GM19193 (cell line): ENCODE measurements at regions not wholly inside any gene's neighbourhood (a gene's known extent, or its start where the extent isn't known, plus 50 kb on each side); places are given as distances from the start of the nearest gene placed in this dataset.

ENCODE experiments used
- POLR2A ChIP-seq: IDR thresholded peaks from 4 replicates; pipeline ENCODE4 v1.6.1; 2011; ENCODE audit not compliant: insufficient read depth, insufficient read length; ENCODE audit errors: extremely low read depth

DNA sequence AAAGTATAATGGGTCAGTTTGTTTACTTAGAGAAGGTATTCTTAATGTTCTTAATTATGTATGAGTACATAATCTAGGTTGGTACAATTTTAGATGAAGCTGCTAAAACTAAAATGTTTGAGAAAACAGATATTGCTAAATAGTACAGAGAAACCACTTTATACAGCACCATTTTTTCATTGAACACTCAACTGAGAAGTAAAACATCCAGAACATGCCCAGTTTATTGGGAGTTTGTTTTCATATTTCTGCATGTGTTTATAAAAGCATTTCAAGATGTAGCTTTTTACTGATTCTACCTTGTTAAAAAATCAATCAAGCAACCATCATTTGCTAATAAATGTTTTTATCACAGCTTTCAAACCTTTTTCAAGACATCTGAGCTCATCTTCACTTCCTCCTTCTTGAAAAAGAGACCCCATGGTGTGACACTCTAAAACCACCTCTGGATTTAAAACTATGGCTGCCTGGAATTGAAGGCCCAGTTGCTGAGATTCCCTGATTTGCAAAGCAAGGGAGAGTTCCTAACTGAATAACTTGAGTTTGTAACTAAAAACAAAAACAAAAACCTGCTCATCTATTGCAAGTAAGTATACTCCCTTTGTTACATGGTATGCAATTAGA, 585.9 kb downstream of the ZEB2 start:
- TF ChIP-seq POLR2A = no peak

DNA sequence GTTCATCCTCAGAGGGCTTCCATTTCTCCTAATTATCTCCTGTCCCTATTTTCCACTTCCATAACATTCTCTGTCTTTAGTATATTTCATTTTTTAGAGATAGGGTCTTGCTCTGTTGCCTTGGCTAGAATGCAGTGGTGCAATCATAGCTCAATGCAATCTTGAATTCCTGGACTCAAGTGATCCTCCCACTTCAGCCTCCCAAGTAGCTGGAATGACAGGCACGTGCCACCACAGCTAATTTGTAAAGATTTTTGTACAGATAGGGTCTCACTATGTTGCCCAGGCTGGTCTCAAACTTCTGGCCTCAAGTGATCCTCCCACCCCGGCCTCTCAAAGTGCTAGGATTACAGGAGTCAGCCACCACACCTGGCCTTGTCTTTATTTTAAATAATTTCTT, 589.0 kb downstream of the ZEB2 start:
- TF ChIP-seq POLR2A = no peak

DNA sequence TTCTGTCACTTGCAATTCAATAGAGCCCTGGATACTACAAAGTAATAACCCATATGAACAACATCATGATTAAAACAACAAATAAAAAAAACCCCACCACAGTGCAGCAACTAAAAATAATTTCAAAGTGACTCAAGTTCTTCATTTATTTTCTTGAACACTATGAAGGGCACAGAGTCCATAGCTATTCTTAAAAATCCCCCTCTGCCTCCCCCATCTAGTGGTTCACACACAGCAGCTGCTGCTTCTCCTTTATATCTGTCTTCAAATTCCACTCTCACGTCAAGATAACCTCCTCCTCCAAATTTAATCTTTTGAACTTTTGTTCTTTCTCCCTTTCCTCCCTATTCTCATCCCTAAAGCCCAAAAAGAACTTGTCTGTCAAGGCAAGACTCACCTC, 591.3 kb downstream of the ZEB2 start:
- TF ChIP-seq POLR2A = no peak

DNA sequence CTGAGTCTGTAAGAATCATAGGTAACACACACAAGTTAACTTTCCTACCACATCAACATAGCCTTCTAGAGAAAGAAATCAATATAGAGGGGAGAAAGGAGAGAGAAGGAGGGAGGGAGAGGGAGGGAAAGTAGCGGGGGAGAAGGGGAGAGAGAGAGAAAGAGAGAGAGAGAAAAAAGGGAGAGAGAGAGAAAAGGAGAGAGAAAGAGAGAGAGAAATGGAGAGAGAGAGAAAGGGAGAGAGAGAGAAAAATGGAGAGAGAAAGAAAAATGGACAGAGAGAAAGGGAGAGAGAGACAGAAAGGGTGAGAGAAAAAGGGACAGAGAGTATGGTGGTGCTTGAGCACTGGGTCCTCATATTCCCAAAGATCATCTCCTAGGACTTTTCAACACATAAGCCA, 591.7 kb downstream of the ZEB2 start:
- TF ChIP-seq POLR2A = no peak

DNA sequence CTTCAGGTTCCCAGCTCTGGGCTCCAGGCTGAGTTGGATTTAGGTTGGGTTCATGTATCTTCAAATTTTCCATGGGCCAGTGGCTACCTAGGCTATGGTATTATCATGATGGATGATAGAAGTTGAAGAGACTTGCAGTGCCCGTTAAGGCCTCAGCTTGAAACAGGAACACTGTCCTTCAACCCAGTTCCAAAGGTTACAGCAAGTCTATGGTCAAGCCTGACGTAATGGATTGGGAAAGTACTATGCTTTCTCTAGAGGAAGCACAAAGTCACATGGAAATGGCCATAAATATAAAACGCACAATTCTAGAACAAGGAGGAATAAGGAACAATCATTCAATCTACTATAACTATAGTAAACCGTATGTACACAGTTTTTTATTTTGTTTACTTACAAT, 593.2 kb downstream of the ZEB2 start:
- TF ChIP-seq POLR2A = no peak

DNA sequence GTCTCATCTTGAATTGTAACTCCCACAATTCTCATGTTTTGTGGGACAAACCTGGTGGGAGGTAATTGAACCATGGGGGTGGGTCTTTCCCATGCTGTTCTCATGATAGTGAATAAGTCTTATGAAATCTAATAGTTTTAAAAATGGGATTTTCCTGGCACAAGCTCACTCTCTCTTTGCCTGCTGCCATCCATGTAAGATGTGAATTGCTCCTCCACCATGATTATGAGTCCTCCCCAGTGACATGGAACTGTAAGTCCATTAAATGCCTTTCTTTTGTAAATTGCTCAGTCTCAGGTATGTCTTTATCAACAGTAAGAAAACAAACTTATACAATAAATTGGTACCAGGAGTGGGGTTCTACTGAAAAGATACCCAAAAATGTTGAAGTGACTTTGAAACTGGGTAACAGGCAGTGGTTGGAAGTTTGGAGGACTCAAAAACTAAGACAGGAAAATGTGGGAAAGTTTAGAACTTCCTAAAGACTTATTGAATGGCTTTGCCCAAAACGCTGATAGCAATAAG, 601.4 kb downstream of the ZEB2 start:
- no peak for TF ChIP-seq POLR2A

DNA sequence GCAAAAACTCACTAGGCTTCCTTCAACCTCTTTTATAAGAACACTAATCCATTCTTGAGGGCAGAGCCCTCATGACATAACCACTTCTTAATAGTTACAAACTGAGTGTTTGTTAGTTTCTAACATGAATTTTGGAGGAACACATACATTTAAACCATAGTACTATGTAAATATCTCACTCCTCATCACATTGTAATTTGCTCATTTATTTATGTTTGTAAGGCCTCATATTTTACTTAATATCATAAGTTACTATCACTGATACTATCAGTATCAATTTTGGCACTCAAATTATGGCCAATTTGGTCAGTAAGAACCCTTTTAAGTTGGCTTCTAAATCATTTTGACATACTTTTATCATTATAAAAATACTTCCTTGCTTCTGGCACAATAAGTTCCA, 603.1 kb downstream of the ZEB2 start:
- no peak for TF ChIP-seq POLR2A

DNA sequence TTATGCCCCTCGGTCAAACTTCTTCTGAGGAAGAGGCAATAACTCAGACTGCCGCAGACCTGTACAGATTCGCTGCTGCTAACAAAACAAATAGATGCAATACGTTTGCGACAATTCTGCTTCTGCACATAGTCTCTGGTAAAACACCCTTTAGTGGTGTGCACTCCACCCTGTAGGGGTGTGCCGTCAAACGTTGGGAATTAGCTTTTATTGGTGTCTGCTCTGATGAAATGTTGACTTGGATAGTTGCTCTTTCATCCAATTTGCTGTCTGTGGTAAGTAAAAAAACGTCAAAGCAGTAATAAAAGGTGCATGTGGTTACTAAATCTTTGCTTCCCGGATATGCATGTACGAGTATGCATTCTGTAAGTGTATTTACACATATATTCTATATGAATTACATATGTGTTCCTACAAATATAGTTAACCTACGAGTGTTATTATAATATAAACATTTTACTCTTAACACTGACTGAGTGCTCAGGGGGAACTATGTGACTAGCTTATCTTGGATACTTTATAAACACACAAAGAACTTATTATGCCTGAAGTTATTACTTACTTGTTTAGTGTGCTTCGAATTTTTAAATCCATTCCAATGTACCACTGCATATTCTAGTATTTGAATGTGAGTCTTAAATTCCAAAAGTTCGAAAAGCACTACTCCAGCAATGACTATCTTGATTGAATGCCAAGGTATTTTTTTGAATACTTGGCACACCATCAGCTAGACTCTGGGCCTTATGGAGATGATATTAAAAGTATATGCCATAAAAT, 610.2 kb downstream of the ZEB2 start:
- no peak for TF ChIP-seq POLR2A

DNA sequence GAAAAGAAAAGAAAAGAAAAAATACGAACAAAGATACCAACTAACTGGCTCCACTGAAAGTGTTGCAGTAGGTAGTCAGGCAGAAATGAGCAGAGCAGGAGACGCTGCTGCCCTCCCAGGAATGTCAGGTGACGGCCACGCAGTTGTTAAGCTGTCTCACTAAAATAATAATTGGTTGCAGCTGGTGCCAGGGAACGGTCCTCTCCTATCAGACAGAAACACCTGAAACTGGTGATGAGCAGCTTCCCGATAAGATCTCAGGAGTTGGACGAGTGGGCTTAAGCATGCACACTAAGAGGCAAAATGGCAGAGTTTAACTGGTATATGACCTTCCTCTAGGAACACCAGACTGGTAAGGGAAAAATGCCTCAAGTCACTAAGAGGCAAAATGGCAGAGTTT, 611.1 kb downstream of the ZEB2 start:
- no peak for TF ChIP-seq POLR2A

DNA sequence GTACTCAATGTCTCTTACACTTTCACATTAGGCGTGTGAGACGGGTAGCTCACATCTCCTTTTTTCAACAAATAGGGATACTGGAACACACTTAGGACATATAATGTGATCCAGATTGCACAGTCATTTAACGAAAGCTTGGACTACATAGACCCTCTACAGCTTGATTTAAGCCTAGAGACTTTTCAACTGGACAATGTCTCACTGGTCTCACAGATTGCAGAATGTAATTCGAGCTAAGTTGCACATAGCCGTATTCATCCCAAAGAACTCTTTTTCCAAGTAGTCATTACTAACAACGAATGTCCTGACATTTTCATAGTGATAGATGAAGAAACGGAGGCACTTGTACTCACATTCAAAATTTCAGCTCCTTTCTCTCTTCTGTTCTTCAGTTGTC, 612.1 kb downstream of the ZEB2 start:
- no peak for TF ChIP-seq POLR2A

DNA sequence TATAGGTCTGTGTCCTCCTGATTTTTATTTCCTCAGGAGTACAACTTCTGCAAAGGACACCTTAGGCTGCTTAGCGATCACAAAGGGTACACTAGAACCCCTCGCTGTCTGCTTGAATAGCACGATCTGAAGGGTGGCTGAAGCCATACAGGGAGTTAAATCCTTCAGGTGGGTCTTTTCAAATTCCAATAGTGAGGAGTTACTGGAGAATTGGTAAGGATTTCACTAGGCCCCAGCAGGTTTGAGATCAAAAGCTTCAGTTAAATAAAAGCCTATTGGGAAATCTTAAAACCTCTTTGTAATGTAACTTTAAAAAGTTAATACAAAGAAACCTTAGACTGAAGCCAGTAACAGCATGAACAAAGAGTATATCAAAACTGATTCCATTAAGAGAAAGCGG, 613.1 kb downstream of the ZEB2 start:
- no peak for TF ChIP-seq POLR2A

DNA sequence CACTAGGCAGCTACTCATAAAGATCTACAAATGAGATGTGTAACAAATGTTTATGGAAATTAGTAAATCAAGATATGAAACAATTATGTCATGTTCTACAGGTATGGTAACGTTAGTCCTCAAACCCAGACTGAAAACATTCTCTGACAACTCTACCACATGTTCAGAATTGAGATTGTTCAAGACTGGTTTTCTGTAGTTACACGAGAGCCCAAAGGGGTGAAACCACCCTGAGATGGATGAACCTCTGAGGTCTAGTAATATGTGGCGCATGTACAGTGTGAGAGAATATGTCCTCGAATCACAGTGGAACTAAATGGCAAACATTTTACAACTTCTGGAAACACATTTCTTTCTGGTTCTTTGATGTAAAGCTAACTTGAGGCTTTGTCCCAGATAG, 614.3 kb downstream of the ZEB2 start:
- no peak for TF ChIP-seq POLR2A

DNA sequence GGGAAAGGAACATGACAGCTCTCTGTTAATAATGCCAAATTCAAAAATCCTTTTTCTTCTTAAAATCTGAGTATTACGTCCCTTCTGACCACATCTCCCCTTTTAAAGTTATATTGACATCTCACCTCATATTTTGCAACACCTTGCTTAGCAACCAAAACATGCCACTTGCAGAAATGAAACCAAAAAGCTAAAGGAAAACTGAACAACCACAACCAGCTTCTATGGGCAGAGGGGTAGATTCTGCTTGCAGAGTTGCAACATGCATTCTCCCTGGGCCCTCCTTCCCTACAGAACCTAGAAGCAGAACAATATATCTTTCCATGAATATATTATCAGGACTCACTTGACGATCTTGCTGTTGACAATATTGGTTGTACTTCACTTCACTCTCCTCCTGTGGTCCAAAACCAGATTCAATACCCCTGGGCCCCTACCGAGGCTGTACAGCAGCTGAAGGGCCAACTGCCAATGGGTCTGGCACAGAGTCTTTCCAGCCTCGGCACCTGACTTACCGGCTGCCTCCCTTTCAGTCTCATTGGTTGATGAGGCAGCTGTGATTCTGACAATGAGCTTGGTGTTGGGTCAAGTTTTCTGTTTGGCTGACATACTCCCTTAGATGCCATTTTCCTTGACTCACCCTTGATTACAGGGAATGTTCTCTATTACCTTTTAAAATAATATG, 616.6 kb downstream of the ZEB2 start:
- no peak for TF ChIP-seq POLR2A

DNA sequence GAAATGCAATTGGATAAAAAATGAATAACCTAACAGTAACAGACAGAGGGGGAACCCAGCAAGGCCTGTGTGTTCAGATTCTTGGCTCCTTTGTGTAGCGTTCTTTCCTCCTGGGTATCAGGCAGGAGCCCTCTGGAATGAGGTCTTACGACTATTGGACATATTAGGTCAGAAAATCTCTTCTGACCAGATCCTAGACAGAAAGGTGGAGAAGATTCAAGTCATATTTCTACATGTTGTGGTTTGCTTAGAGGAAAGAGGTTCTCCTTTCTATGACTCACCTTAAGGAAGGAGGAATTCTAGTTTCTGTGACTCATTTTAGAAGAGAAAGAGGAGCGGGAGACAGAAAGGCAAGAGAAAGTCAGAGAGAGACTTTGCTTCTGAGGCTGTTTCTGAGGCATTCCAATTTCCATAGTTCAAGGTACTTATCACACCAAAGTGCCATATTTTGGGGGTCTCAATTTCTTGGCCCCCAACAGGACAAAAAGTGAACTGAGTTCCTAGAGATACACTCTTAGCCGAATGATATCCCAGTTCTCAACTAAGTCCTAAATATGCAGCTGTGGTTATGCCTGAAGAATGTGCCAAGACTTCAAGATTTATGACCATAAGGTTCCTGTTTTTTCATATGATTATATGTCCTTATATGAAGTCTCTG, 618.6 kb downstream of the ZEB2 start:
- TF ChIP-seq POLR2A = no peak

DNA sequence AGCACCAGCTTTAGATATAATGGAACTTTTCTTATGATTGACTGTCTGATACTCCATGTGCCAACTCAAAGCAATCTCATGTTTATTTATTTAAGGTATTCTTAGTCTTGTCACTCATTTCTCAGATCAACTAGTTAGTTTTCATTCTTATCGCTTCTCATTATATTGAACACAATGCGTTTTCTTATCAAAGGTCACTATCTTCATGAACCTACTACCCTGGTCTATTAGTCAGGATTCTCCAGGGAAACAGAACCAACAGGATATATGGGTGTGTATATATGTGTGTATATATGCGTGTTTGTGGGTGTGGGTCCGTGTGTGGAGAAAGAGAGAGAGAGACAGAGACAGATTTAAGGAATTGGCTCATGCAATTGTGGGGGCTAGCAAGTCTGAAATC, 619.9 kb downstream of the ZEB2 start:
- TF ChIP-seq POLR2A = no peak
